ENCODE measurements at regions not wholly inside any gene's neighbourhood (a gene's known extent, or its start where the extent isn't known, plus 50 kb on each side); places are given as distances from the start of the nearest gene placed in this dataset.

GRCh38 chr2:58540681-58541080 lies 299.6 kb upstream of the FANCL start:
- TF ChIP-seq RFX5 (IDR thresholded peaks at IDR 0.05) (no peak), BCL3 (IDR thresholded peaks at IDR 0.05) (no peak), NPAS2 (CRISPR knock-in tag; IDR thresholded peaks at IDR 0.05; ENCODE audit: borderline replicate concordance) (no peak), HES2 (IDR thresholded peaks at IDR 0.05) (no peak), FOSL2 (IDR thresholded peaks at IDR 0.05) (no peak), FOSL2 (CRISPR knock-in tag; IDR thresholded peaks at IDR 0.05) (no peak), BHLHE40 (IDR thresholded peaks at IDR 0.05; ENCODE audit: low read depth, low read length) (no peak), KDM1A (IDR thresholded peaks at IDR 0.05; ENCODE audit: low read depth) (no peak), POLR2A (IDR thresholded peaks at IDR 0.05; ENCODE audit: low read length) (no peak), CEBPB (IDR thresholded peaks at IDR 0.05) (no peak)
- WGBS (ENCODE audit: missing lambda C conversion rate), result 86% methylated on average over 4 of the region's 4 CpGs
- H3K9me3 ChIP-seq, result no peaks in the 10 kb centered on the region
- FAIRE-seq (no peak), DNase-seq (ENCODE audit: low read depth in 1 of 2, low spot score in 1 of 2) (no peak), ATAC-seq (0 out of 6 replicates have a peak, but pooled peaks of 1 of the 2 experiments have one; percentile 50)
- CTCF ChIA-PET, result no interaction called here
- H3K4me3 ChIP-seq, result no peak overlapping the region
- POLR2A ChIA-PET, result no interaction called here
- no peak overlapping the region for H3K27ac ChIP-seq
- peaks cover 17% of the 10 kb centered on the region for H3K4me1 ChIP-seq
- peak overlapping the region; percentile 44; the same call in 2 of the 3 replicates for H3K4me2 ChIP-seq

GRCh38 chr2:58539973-58540372 lies 298.8 kb upstream of the FANCL start:
- TF ChIP-seq FOSL2 (IDR thresholded peaks at IDR 0.05) (no peak), FOSL2 (CRISPR knock-in tag; IDR thresholded peaks at IDR 0.05) (0 out of 2 replicates have a peak, but pooled peaks have one; percentile 33), RAD21 (conservative IDR thresholded peaks at IDR 0.05 in 1 of 2, IDR thresholded peaks at IDR 0.05 in 1 of 2) (no peak), CEBPB (IDR thresholded peaks at IDR 0.05) (peak in 1 of 2 experiments; percentile 66; a peak in 1 of 4 replicates)
- ChIA-PET CTCF (no interaction called here), POLR2A (no interaction called here)
- DNase-seq (ENCODE audit: low read depth in 1 of 2, low spot score in 1 of 2) (peak in 1 of 2 experiments; percentile 51), FAIRE-seq (no peak), ATAC-seq (peak; percentile 47 to 82; a peak in 4 of 6 replicates)
- WGBS (ENCODE audit: missing lambda C conversion rate), result 24% methylated on average over 4 of the region's 4 CpGs
- Histone ChIP-seq H3K4me2 (peak overlapping the region; percentile 44), H3K27ac (no peak overlapping the region), H3K9me3 (no peaks in the 10 kb centered on the region), H3K4me1 (peaks cover 17% of the 10 kb centered on the region), H3K4me3 (no peak overlapping the region)

- FAIRE-seq, result no peak
- POLR2A ChIA-PET, result no interaction called here
- Histone ChIP-seq H3K4me1 (peaks cover 30% of the 10 kb centered on the region), H3K4me2 (no peak overlapping the region), H3K9me3 (no peaks in the 10 kb centered on the region), H3K4me3 (no peak overlapping the region), H3K27ac (no peak overlapping the region)
- 86% methylated on average over 4 of the region's 4 CpGs for WGBS (ENCODE audit: missing lambda C conversion rate)
- TF ChIP-seq HOXB13 (CRISPR knock-in tag; IDR thresholded peaks at IDR 0.05; ENCODE audit: low read depth) (no peak), CHD2 (IDR thresholded peaks at IDR 0.05; ENCODE audit: low read length, partially characterized antibody) (no peak), HDAC2 (IDR thresholded peaks at IDR 0.05) (no peak), SMC3 (IDR thresholded peaks at IDR 0.05) (no peak), HEYL (CRISPR knock-in tag; IDR thresholded peaks at IDR 0.05) (no peak), PHF8 (IDR thresholded peaks at IDR 0.05; ENCODE audit: borderline replicate concordance, low read depth) (no peak), PBX3 (IDR thresholded peaks at IDR 0.05) (no peak), USF2 (IDR thresholded peaks at IDR 0.05) (no peak), REST (IDR thresholded peaks at IDR 0.05) (no peak)
- ATAC-seq, result no peak
- DNase-seq (ENCODE audit: low read depth in 1 of 2, low spot score in 1 of 2), result no peak
- CTCF ChIA-PET, result interaction anchor here (0.8 to 1.4 kb wide), 4 partner anchors 8 to 815 kb away, joined by 3 to 5 read pairs (median 4); no protein-coding TSS in a partner anchor
Measured at GRCh38 chr2:58535990-58536389, 294.9 kb upstream of the FANCL start.

Data from A549 (cell line).